MM.1S (cell line): ENCODE measurements at regions not wholly inside any gene's neighbourhood (a gene's known extent, or its start where the extent isn't known, plus 50 kb on each side); places are given as distances from the start of the nearest gene placed in this dataset.

ENCODE experiments used
- DNase-seq: peaks from one replicate; pipeline ENCODE4 v3.0.0-alpha.2; 2015
- H2AFZ ChIP-seq: fragments of 300-600 bp; sonication (generic); 2 replicates; pipeline ENCODE4 v1.6.0; 2016; ENCODE audit warnings: antibody characterized with exemption, low read length
- H3F3A ChIP-seq: fragments of 300-600 bp; sonication (generic); 2 replicates; pipeline ENCODE4 v1.6.1; 2016; ENCODE audit warnings: mild to moderate bottlenecking, antibody characterized with exemption, low read length, moderate library complexity, mixed read lengths; ENCODE audit not compliant: insufficient read depth
- H3K27ac ChIP-seq: fragments of 300-600 bp; sonication (generic); 2 replicates; pipeline ENCODE4 v1.5.1; 2016; ENCODE audit warnings: mild to moderate bottlenecking, low read length
- H3K27me3 ChIP-seq: fragments of 300-600 bp; sonication (generic); replicated peaks from 2 replicates; pipeline ENCODE4 v1.6.0; 2016; ENCODE audit warnings: low read length; ENCODE audit not compliant: insufficient read depth
- H3K36me3 ChIP-seq: fragments of 300-600 bp; sonication (generic); replicated peaks from 2 replicates; pipeline ENCODE4 v1.6.1; 2016; ENCODE audit warnings: mild to moderate bottlenecking, low read length, mixed read lengths; ENCODE audit not compliant: insufficient read depth
- H3K4me1 ChIP-seq: fragments of 300-600 bp; sonication (generic); 2 replicates; pipeline ENCODE4 v1.6.1; 2016; ENCODE audit warnings: low read length, mixed read lengths
- H3K4me2 ChIP-seq: fragments of 300-600 bp; sonication (generic); 2 replicates; pipeline ENCODE4 v1.6.0; 2016; ENCODE audit warnings: low read depth, low read length
- H3K4me3 ChIP-seq: fragments of 300-600 bp; sonication (generic); 2 replicates; pipeline ENCODE4 v1.5.1; 2016; ENCODE audit warnings: low read length, mixed read lengths
- H3K79me2 ChIP-seq: fragments of 300-600 bp; sonication (generic); 2 replicates; pipeline ENCODE4 v1.6.1; 2016; ENCODE audit warnings: mixed run types, low read length, mixed read lengths
- H3K9ac ChIP-seq: fragments of 300-600 bp; sonication (generic); 2 replicates; pipeline ENCODE4 v1.6.1; 2016; ENCODE audit warnings: low read length, mixed read lengths
- H3K9me2 ChIP-seq: fragments of 300-600 bp; sonication (generic); replicated peaks from 2 replicates; pipeline ENCODE4 v1.6.1; 2016; ENCODE audit warnings: mild to moderate bottlenecking, low read length, mixed read lengths; ENCODE audit not compliant: insufficient read depth
- H3K9me3 ChIP-seq: fragments of 300-600 bp; sonication (generic); replicated peaks from 2 replicates; pipeline ENCODE4 v1.6.1; 2016; ENCODE audit warnings: mild to moderate bottlenecking, low read length, mixed read lengths; ENCODE audit not compliant: insufficient read depth
- H4K20me1 ChIP-seq: fragments of 300-600 bp; sonication (generic); 2 replicates; pipeline ENCODE4 v1.6.1; 2016; ENCODE audit warnings: mild to moderate bottlenecking, low read length, moderate library complexity, mixed read lengths; ENCODE audit not compliant: insufficient read depth
- EZH2 ChIP-seq: fragments of 300-600 bp; sonication (generic); optimal IDR thresholded peaks from 2 replicates; pipeline ENCODE3; 2017; ENCODE audit warnings: low read depth, mild to moderate bottlenecking, antibody characterized with exemption, low read length, mixed read lengths
- EZH2phosphoT487 ChIP-seq: fragments of 300-600 bp; sonication (generic); IDR thresholded peaks from 2 replicates; pipeline ENCODE4 v1.6.1; 2018; ENCODE audit warnings: antibody characterized with exemption, low read length
- TF ChIP-seq, protein P1 (sequence below): fragments of 300-600 bp; sonication (generic); IDR thresholded peaks from 2 replicates; pipeline ENCODE4 v1.5.1; 2016; ENCODE audit warnings: antibody characterized with exemption, low read length, mixed read lengths

DNA sequence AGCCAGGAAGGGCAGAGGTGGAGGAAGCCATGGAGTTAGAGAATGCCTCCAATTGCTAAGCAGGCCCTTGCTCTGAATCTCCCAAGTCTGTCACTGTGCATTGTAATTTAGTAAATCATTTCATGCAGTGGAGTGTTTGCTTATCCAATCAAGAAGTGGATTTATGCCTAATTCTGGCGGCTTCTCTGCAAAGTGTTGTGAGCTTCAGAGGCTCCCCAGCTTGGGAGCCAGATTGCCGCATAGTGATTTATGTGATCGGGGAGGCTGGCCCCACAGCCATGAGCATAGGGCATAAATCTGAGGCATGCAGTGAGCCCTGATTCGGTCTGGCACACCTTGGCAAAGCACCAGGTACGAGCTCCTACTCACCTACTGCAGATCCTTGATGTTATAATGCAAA, 520.8 kb downstream of the HS3ST4 start:
- Histone ChIP-seq H3K9me2 (no peaks in the 10 kb centered on the region), H3K4me1 (no peaks in the 10 kb centered on the region), H3K79me2 (no peaks in the 10 kb centered on the region), H3K9me3 (no peaks in the 10 kb centered on the region), H3F3A (no peaks in the 10 kb centered on the region), H4K20me1 (no peaks in the 10 kb centered on the region), H3K9ac (no peak overlapping the region), H3K27me3 (no peaks in the 10 kb centered on the region), H3K4me2 (no peak overlapping the region), H3K36me3 (no peaks in the 10 kb centered on the region), H3K27ac (no peak overlapping the region), H2AFZ (no peak overlapping the region), H3K4me3 (no peak overlapping the region)
- no peak for DNase-seq
- TF ChIP-seq EZH2phosphoT487: no peak
- TF ChIP-seq EZH2: no peak

GRCh38 chr16:26214581-26215174, 522.9 kb downstream of the HS3ST4 start:
- no peak overlapping the region for H3K4me3 ChIP-seq
- no peak overlapping the region for H3K9ac ChIP-seq
- no peaks in the 10 kb centered on the region for H3F3A ChIP-seq
- H2AFZ ChIP-seq: peak overlapping the region; percentile 17
- H3K79me2 ChIP-seq: no peaks in the 10 kb centered on the region
- no peaks in the 10 kb centered on the region for H3K27me3 ChIP-seq
- no peaks in the 10 kb centered on the region for H4K20me1 ChIP-seq
- no peaks in the 10 kb centered on the region for H3K4me1 ChIP-seq
- H3K4me2 ChIP-seq: peak overlapping the region; percentile 8; the same call in 1 of the 2 replicates
- H3K27ac ChIP-seq: no peak overlapping the region
- DNase-seq: no peak
- no peaks in the 10 kb centered on the region for H3K9me3 ChIP-seq
- no peak for TF ChIP-seq EZH2
- TF ChIP-seq, protein P1, sequence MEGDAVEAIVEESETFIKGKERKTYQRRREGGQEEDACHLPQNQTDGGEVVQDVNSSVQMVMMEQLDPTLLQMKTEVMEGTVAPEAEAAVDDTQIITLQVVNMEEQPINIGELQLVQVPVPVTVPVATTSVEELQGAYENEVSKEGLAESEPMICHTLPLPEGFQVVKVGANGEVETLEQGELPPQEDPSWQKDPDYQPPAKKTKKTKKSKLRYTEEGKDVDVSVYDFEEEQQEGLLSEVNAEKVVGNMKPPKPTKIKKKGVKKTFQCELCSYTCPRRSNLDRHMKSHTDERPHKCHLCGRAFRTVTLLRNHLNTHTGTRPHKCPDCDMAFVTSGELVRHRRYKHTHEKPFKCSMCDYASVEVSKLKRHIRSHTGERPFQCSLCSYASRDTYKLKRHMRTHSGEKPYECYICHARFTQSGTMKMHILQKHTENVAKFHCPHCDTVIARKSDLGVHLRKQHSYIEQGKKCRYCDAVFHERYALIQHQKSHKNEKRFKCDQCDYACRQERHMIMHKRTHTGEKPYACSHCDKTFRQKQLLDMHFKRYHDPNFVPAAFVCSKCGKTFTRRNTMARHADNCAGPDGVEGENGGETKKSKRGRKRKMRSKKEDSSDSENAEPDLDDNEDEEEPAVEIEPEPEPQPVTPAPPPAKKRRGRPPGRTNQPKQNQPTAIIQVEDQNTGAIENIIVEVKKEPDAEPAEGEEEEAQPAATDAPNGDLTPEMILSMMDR: no peak
- TF ChIP-seq EZH2phosphoT487: no peak
- no peaks in the 10 kb centered on the region for H3K36me3 ChIP-seq
- no peaks in the 10 kb centered on the region for H3K9me2 ChIP-seq

GRCh38 chr16:26220894-26221293, 529.1 kb downstream of the HS3ST4 start:
- Histone ChIP-seq H2AFZ (no peak overlapping the region), H4K20me1 (no peaks in the 10 kb centered on the region), H3F3A (no peaks in the 10 kb centered on the region), H3K4me3 (no peak overlapping the region), H3K27ac (no peak overlapping the region), H3K9me2 (no peaks in the 10 kb centered on the region), H3K36me3 (no peaks in the 10 kb centered on the region), H3K79me2 (no peaks in the 10 kb centered on the region), H3K9me3 (no peaks in the 10 kb centered on the region), H3K27me3 (no peaks in the 10 kb centered on the region), H3K4me1 (no peaks in the 10 kb centered on the region), H3K9ac (no peak overlapping the region), H3K4me2 (no peak overlapping the region)
- TF ChIP-seq, protein P1: no peak
- TF ChIP-seq EZH2 (no peak), EZH2phosphoT487 (no peak)
- no peak for DNase-seq

- no peak overlapping the region for H3K27ac ChIP-seq
- no peaks in the 10 kb centered on the region for H3K36me3 ChIP-seq
- no peak overlapping the region for H2AFZ ChIP-seq
- DNase-seq: no peak
- no peaks in the 10 kb centered on the region for H3K9me2 ChIP-seq
- H4K20me1 ChIP-seq: no peaks in the 10 kb centered on the region
- no peaks in the 10 kb centered on the region for H3K4me1 ChIP-seq
- no peak overlapping the region for H3K4me2 ChIP-seq
- H3F3A ChIP-seq: no peaks in the 10 kb centered on the region
- no peaks in the 10 kb centered on the region for H3K9me3 ChIP-seq
- no peaks in the 10 kb centered on the region for H3K79me2 ChIP-seq
- TF ChIP-seq EZH2: no peak
- no peak for TF ChIP-seq EZH2phosphoT487
- TF ChIP-seq, protein P1: no peak
- no peak overlapping the region for H3K4me3 ChIP-seq
- H3K27me3 ChIP-seq: no peaks in the 10 kb centered on the region
- no peak overlapping the region for H3K9ac ChIP-seq
Measured at GRCh38 chr16:26231647-26232046, 539.9 kb downstream of the HS3ST4 start.
